Skeletal muscle tissue (tissue), 3 donors: ENCODE measurements at regions not wholly inside any gene's neighbourhood (a gene's known extent, or its start where the extent isn't known, plus 50 kb on each side); places are given as distances from the start of the nearest gene placed in this dataset.
"Not testable (repeated sequence)": the region's sequence is repeated elsewhere in the genome, so short reads cannot be mapped to it uniquely, and the experiment has no call there.

ENCODE experiments used
- H3K27ac ChIP-seq: one replicate; pipeline ENCODE4 v1.7.0; 2013; ENCODE audit warnings: mild to moderate bottlenecking, low read depth, low read length, inconsistent platforms
- H3K27me3 ChIP-seq, 3 donors: one replicate each; pipeline ENCODE4 v1.7.0; 2013; ENCODE audit warnings: low read length in 3 of 3; ENCODE audit not compliant: control insufficient read depth in 3 of 3, insufficient read depth in 3 of 3
- H3K36me3 ChIP-seq, 3 donors: one replicate each; pipeline ENCODE4 v1.7.0; 2013; ENCODE audit warnings: low read length in 3 of 3; ENCODE audit not compliant: control insufficient read depth in 3 of 3, insufficient read depth in 3 of 3
- H3K4me1 ChIP-seq, 3 donors: one replicate each; pipeline ENCODE4 v1.7.0; 2013; ENCODE audit warnings: low read length in 3 of 3, mild to moderate bottlenecking in 3 of 3; ENCODE audit not compliant: control insufficient read depth in 3 of 3, insufficient read depth in 3 of 3
- H3K4me3 ChIP-seq, 3 donors: one replicate each; pipeline ENCODE4 v1.7.0; 2013; ENCODE audit warnings: low read length in 3 of 3
- H3K9ac ChIP-seq, 3 donors: one replicate each; pipeline ENCODE4 v1.7.0; 2013; ENCODE audit warnings: low read length in 3 of 3, mild to moderate bottlenecking in 3 of 3, moderate library complexity in 2 of 3, low read depth in 1 of 3
- H3K9me3 ChIP-seq, 3 donors: one replicate each; pipeline ENCODE4 v1.7.0; 2013; ENCODE audit warnings: low read length in 3 of 3; ENCODE audit not compliant: control insufficient read depth in 3 of 3
- donor health status: Osteomylitis.

DNA sequence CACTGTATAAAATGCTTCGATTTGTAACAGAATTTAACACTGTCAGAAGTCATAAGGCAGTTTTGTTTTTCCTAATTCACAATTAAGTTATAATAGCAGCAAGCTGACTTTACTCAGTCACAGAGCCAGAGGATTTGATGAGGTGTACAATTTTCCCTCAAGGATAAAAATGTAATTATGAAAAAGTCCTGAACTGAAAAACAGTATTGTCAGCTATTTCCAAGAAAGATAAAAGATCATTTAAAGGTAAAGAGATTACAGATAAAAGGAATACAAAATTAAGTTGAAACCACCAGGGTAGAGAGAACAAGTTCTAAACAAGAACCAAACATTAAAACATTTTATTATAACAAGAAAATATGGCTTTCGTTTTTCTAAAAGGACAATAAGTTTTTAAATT, 86.8 kb upstream of the ZFP42 start:
- H3K9me3 ChIP-seq = no peaks in the 10 kb centered on the region
- H3K27ac ChIP-seq = no peak overlapping the region
- no peak overlapping the region for H3K4me3 ChIP-seq
- H3K4me1 ChIP-seq = no peaks in the 10 kb centered on the region
- no peaks in the 10 kb centered on the region for H3K36me3 ChIP-seq
- no peak overlapping the region for H3K9ac ChIP-seq
- H3K27me3 ChIP-seq = no peaks in the 10 kb centered on the region

DNA sequence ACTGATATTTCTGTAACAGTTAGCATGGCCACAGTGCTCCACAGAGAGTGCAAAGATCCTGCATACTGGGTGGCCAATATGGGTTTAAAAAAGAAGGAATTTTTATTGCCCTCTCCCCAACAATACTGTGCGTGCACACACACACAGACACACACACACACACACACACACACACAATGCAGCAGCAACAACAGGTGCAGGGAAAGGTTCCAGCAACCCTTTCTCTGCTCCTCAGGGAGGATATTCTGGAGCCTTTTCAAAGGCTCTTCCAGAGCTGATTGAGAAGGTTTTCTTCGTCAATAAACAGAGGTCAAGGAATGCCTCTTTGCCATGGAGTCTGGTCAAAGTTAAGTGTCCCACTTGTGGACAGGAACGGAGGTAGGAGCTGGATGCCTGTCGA, 84.8 kb upstream of the ZFP42 start:
- Histone ChIP-seq H3K4me1 (no peaks in the 10 kb centered on the region), H3K27me3 (no peaks in the 10 kb centered on the region), H3K27ac (no peak overlapping the region), H3K9ac (no peak overlapping the region), H3K36me3 (no peaks in the 10 kb centered on the region), H3K4me3 (no peak overlapping the region), H3K9me3 (no peaks in the 10 kb centered on the region)

DNA sequence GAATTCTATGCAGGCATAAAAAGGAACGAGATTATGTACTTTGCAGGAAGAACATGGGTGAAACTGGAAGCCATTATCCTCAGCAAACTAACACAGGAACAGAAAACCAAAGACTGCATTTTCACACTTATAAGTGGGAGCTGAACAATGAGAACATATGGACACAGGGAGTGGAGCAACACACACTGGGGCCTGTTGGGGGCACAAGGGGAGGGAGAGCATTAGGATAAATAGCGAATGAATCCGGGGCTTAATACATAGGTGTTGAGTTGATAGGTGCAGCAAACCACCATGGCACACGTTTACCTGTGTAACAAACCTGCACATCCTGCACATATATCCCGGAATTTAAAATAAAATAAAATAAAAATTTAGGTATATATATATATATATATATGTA, 80.2 kb upstream of the ZFP42 start:
- H3K36me3 ChIP-seq, H3K27me3 ChIP-seq, H3K4me3 ChIP-seq, H3K9ac ChIP-seq, H3K9me3 ChIP-seq, H3K27ac ChIP-seq, H3K4me1 ChIP-seq: not testable (repeated sequence)

DNA sequence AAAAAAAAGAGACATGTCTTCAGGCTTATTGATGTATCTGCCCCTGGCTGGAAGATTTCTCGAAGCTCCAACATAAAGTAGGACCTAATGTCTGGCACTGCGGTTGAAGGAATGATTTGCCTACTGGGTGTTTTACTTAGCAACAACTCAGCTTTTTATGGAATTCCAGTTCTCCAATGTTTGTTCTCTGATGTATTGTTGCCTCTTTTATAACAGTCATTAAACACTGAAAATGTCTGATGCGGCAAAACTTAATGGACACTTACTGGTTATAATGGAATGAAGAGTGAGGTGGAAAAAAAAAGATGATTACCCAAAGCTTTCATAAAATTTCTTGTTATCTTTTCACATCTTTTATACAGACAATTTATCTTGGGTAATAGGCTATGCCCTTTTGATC, 75.6 kb upstream of the ZFP42 start:
- H3K27ac ChIP-seq = no peak overlapping the region
- H3K9ac ChIP-seq = no peak overlapping the region
- no peaks in the 10 kb centered on the region for H3K36me3 ChIP-seq
- H3K4me1 ChIP-seq = no peaks in the 10 kb centered on the region
- no peaks in the 10 kb centered on the region for H3K27me3 ChIP-seq
- no peak overlapping the region for H3K4me3 ChIP-seq
- no peaks in the 10 kb centered on the region for H3K9me3 ChIP-seq

DNA sequence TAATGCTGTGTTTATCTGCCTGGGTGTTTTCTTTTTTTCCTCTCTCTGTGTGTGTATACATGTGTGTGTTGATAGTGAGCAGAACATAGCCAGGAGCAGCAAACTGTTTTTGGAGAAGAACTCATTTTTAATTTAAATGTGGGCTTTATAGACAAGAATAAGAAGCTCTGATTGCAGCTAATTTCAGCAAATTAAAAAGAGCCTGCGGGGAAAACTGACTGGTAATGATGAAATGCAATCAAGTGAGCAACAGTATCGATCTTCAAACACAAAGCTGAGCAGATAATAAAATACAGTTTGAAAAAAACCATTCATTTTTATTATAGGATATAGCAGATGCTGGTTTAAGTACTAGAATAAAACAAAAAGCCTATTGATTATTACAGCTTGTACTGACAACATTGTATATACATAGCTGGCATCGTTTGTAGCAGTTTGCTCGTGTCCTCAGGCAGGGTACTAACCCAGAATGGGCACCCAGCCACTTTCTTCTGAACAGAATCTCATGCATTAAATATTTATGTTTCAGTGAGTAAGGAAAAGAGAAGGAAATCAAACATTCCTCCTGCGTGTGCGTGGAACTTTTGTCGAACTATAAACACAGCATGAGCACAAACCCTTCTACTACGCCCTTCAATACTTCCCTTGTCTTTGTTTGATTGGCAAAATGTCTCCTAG, 73.5 kb upstream of the ZFP42 start:
- Histone ChIP-seq H3K9ac (no peak overlapping the region), H3K27ac (no peak overlapping the region), H3K4me3 (no peak overlapping the region), H3K4me1 (no peaks in the 10 kb centered on the region), H3K27me3 (no peaks in the 10 kb centered on the region), H3K36me3 (no peaks in the 10 kb centered on the region), H3K9me3 (no peaks in the 10 kb centered on the region)

DNA sequence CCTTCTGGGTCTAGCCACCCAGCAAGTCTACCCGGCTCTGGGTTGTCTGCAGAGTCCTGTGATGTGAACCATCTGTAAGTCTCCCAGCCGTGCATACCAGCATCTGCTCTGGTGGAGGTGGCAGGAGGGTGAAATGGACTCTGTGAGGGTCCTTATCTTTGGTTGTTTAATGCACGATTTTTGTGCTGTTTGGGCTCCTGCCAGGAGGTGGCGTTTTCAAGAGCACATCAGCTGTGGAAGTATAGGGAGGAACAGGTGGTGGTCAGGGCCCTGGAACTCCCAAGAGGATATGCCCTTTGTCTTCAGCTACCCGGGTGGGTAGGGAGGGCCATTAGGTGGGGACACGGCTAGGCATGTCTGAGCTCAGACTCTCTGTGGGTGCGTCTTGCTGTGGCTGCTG, 66.5 kb upstream of the ZFP42 start:
- no peaks in the 10 kb centered on the region for H3K36me3 ChIP-seq
- no peak overlapping the region for H3K9ac ChIP-seq
- H3K4me3 ChIP-seq = no peak overlapping the region
- no peaks in the 10 kb centered on the region for H3K27me3 ChIP-seq
- H3K4me1 ChIP-seq = no peaks in the 10 kb centered on the region
- H3K27ac ChIP-seq = no peak overlapping the region
- no peaks in the 10 kb centered on the region for H3K9me3 ChIP-seq

DNA sequence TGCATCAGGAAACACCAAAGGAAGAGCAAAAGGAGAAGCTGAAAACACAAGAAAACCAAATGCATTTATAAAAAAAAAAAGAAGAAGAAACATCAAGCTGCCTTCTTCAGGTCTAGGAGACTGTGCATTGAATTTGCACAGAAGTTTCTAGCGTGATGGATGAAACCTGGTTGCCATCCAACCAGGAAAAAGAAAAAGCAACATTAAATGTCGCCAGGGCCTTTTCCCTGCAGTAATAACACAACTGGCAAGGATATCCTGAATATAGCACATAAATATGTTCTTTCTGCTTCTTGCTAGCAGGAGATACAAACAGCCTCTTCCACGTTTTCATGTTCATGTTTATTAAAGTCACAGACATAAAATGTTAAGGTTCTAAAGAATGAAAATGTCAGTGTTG, 60.8 kb upstream of the ZFP42 start:
- H3K4me1 ChIP-seq = no peaks in the 10 kb centered on the region
- no peak overlapping the region for H3K27ac ChIP-seq
- peaks cover 0 to 3% (median 2%) of the 10 kb centered on the region in 3 donors for H3K9me3 ChIP-seq
- no peaks in the 10 kb centered on the region for H3K36me3 ChIP-seq
- no peak overlapping the region for H3K4me3 ChIP-seq
- H3K27me3 ChIP-seq = no peaks in the 10 kb centered on the region
- H3K9ac ChIP-seq = no peak overlapping the region

DNA sequence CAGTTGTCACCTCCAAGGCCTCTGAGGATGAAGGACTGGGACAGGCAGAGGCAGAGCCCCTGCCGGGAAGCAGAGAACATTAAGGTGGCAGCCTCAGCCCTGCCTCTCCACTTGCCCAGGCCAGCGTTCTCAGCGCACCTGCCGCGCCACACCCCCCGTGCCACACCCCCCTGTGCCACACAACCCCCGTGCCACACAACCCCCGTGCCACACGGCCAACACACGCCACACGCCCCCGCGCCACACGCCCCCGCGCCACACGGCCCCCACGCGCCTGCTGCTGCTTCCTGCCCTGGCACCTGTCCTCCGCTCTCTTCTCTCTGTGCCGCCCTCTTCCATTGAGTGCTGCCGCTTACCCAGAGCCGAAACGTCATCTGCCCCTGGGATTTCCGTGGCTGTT, 58.0 kb upstream of the ZFP42 start:
- H3K27me3 ChIP-seq = no peaks in the 10 kb centered on the region
- no peaks in the 10 kb centered on the region for H3K36me3 ChIP-seq
- H3K9ac ChIP-seq = no peak overlapping the region
- H3K4me3 ChIP-seq = no peak overlapping the region
- peaks cover 0 to 3% (median 2%) of the 10 kb centered on the region in 3 donors for H3K9me3 ChIP-seq
- H3K27ac ChIP-seq = no peak overlapping the region
- no peaks in the 10 kb centered on the region for H3K4me1 ChIP-seq

DNA sequence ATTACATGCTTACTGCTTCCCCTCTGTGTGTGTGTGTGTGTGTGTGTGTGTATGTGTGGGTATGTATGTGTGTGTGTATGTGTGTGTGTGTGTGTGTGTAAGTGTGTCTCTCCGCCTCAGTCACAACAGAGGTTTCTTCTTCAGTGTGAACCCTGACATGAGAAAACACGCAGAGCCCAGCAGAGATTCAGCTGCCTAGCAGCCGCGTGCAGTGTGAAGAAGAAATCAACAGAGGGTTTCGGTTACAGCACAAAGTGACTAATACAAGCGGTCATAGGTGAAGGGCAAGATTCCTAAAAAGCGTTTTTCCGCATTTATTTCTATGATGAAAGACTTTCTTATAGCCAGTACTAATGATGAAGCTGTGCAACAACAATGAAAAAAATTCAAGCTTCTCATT, 55.3 kb upstream of the ZFP42 start:
- Histone ChIP-seq H3K36me3 (no peaks in the 10 kb centered on the region), H3K4me1 (no peaks in the 10 kb centered on the region), H3K4me3 (no peak overlapping the region), H3K9ac (no peak overlapping the region), H3K27me3 (no peaks in the 10 kb centered on the region), H3K27ac (no peak overlapping the region), H3K9me3 (peaks cover 0 to 3% (median 2%) of the 10 kb centered on the region in 3 donors)

DNA sequence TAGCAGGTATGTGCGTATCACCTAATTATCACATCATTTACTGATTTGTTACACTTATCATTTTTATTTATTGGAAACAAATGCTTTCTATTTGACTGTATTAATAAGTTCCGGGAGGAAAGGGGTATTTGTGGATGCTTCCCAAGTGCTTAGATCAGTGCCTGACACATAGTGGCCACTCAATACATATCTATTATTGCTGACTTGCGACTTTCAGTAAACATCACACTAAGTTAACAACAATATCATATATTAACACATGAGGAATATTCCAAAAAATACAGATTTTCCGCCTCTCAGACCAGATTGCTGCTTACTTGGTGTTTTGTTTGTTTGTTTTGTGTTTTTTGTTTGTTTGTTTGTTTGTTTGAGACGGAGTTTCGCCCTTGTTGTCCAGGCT, 52.6 kb upstream of the ZFP42 start:
- H3K4me1 ChIP-seq = no peaks in the 10 kb centered on the region
- H3K27ac ChIP-seq = no peak overlapping the region
- peaks cover 0 to 3% (median 0%) of the 10 kb centered on the region in 3 donors for H3K9me3 ChIP-seq
- H3K9ac ChIP-seq = no peak overlapping the region
- H3K4me3 ChIP-seq = no peak overlapping the region
- H3K36me3 ChIP-seq = no peaks in the 10 kb centered on the region
- H3K27me3 ChIP-seq = no peaks in the 10 kb centered on the region

DNA sequence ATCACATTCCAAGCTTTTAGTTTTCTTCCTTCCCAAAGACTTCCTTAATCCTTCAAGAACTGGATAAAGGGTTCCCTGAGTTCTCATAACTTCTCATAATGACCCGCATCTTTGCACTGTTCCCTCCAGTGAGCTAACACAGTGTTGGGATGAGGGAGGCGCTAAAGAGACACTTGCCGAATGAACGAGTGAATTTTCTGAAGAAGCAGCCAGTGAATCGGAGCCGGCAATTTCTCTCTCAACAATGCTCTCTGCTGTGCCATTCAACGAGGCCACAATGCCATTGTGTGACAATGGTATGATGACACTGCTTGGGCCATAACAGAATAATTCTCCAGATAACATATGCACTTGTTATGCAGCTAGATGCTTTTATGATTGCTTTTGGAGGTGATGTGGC, 51.4 kb upstream of the ZFP42 start:
- Histone ChIP-seq H3K36me3 (no peaks in the 10 kb centered on the region), H3K27ac (no peak overlapping the region), H3K9ac (no peak overlapping the region), H3K9me3 (no peaks in the 10 kb centered on the region), H3K4me1 (no peaks in the 10 kb centered on the region), H3K27me3 (no peaks in the 10 kb centered on the region), H3K4me3 (no peak overlapping the region)
